HepG2 (cell line): ENCODE measurements at regions not wholly inside any gene's neighbourhood (a gene's known extent, or its start where the extent isn't known, plus 50 kb on each side); places are given as distances from the start of the nearest gene placed in this dataset.

ENCODE experiments used
- ATAC-seq: fragments of 200-7000 bp; cut with Tn5 transposase; 3 replicates; pipeline ENCODE4 v1.9.1; 2020; ENCODE audit warnings: mild to moderate bottlenecking, moderate library complexity
- BruUV-seq: library from RNA; stranded (reverse); fragments of 400-500 nt; replicated peaks from 2 replicates; lab custom pipeline; 2021; lab: Mats Ljungman, UMichigan
- CTCF ChIA-PET: fragments of 300-600 bp; formaldehyde crosslinking; extraction: SDS; loops from one replicate; lab custom pipeline; 2021; ENCODE audit warnings: low total read pairs, inconsistent platforms, low intra/inter-chr PET ratio; lab: Yijun Ruan, JAX
- POLR2A ChIA-PET: fragments of 350-600 bp; sonication (Branson Sonifier 250); formaldehyde crosslinking; loops from one replicate; lab custom pipeline; 2020; ENCODE audit warnings: antibody characterized with exemption, inconsistent platforms; lab: Yijun Ruan, JAX
- DNase-seq: peaks from one replicate; pipeline ENCODE4 v3.0.0-alpha.2; 2015; ENCODE audit warnings: low spot score
- FAIRE-seq: peaks from 3 replicates; lab custom pipeline; 2011; peaks lifted over from hg19 to GRCh38; lab: Jason Lieb, UNC
- H2AFZ ChIP-seq: one replicate; pipeline ENCODE4 v1.6.1; 2011; ENCODE audit warnings: low read length, inconsistent platforms
- H3K27ac ChIP-seq: fragments of 300-600 bp; 3 replicates; pipeline ENCODE4 v1.8.0; 2011; ENCODE audit warnings: mixed run types, mild to moderate bottlenecking, mixed read lengths, low read length, inconsistent platforms; ENCODE audit not compliant: insufficient read depth; ENCODE audit errors: extremely low read length
- H3K27me3 ChIP-seq, 2 experiments: fragments of 200-600 bp in 1 of 2; 2 replicates in 1 of 2; 3 replicates in 1 of 2; pipeline versions ENCODE4 v1.6.0 to v1.8.0; 2011; ENCODE audit warnings: low read length in 2 of 2, mild to moderate bottlenecking in 2 of 2, moderate library complexity in 2 of 2, inconsistent platforms in 1 of 2; ENCODE audit not compliant: insufficient read depth in 2 of 2, control insufficient read depth in 1 of 2
- H3K36me3 ChIP-seq, 2 experiments: fragments of 200-600 bp in 1 of 2; replicated peaks in 1 of 2; 2 replicates in 1 of 2; 3 replicates in 1 of 2; pipeline versions ENCODE4 v1.5.1 to v1.8.0; 2011; ENCODE audit warnings: low read length in 2 of 2, inconsistent platforms in 1 of 2; ENCODE audit not compliant: insufficient read depth in 2 of 2, control insufficient read depth in 1 of 2
- H3K4me1 ChIP-seq: 2 replicates; pipeline ENCODE4 v1.5.1; 2012; ENCODE audit warnings: low read length, inconsistent platforms; ENCODE audit not compliant: insufficient read depth
- H3K4me2 ChIP-seq: 2 replicates; pipeline ENCODE4 v1.6.0; 2011; ENCODE audit warnings: low read depth, low read length, inconsistent platforms
- H3K4me3 ChIP-seq, 3 experiments: fragments of 200-600 bp in 1 of 3; sonication (generic), shearing (Covaris generic) in 1 of 3; replicated peaks in 1 of 3; 2 replicates each; pipeline ENCODE4 v1.5.1; 2011 to 2016; ENCODE audit warnings: low read length in 3 of 3, inconsistent platforms in 2 of 3, low read depth in 2 of 3, mild to moderate bottlenecking in 2 of 3, control low read depth in 1 of 3, mixed read lengths in 1 of 3; ENCODE audit not compliant: insufficient read depth in 1 of 3
- H3K79me2 ChIP-seq: one replicate; pipeline ENCODE4 v1.6.1; 2011; ENCODE audit warnings: low read length, inconsistent platforms; ENCODE audit not compliant: insufficient read depth
- H3K9ac ChIP-seq: 2 replicates; pipeline ENCODE4 v1.6.0; 2011; ENCODE audit warnings: mild to moderate bottlenecking, low read depth, low read length, inconsistent platforms; ENCODE audit not compliant: insufficient read depth
- H3K9me3 ChIP-seq: 2 replicates; pipeline ENCODE4 v1.5.1; 2012; ENCODE audit warnings: mild to moderate bottlenecking, low read length
- H4K20me1 ChIP-seq: 2 replicates; pipeline ENCODE4 v1.6.0; 2011; ENCODE audit warnings: inconsistent platforms, mild to moderate bottlenecking, low read length, moderate library complexity; ENCODE audit not compliant: insufficient read depth
- ARNT ChIP-seq: fragments of 450-650 bp; IDR thresholded peaks from 2 replicates; pipeline ENCODE4 v1.6.1; 2017
- ELF3 ChIP-seq: IDR thresholded peaks from 2 replicates; pipeline ENCODE4 v1.6.1; 2016; ENCODE audit warnings: missing genetic modification reagents, missing compliant biosample characterization
- ETV6 ChIP-seq: sonication (generic); formaldehyde crosslinking; conservative IDR thresholded peaks from 2 replicates; pipeline ENCODE4 v1.4.0; 2020; ENCODE audit warnings: missing genetic modification reagents
- KAT2B ChIP-seq: fragments of 150-350 bp; IDR thresholded peaks from 2 replicates; pipeline ENCODE4 v1.6.1; 2014; ENCODE audit warnings: low read depth, low read length, borderline replicate concordance
- MTF1 ChIP-seq: sonication (generic); formaldehyde crosslinking; IDR thresholded peaks from 2 replicates; pipeline ENCODE4 v1.5.0; 2020; ENCODE audit warnings: missing genetic modification reagents
- NFIB ChIP-seq: sonication (generic); formaldehyde crosslinking; IDR thresholded peaks from 2 replicates; pipeline ENCODE4 v1.9.0; 2021; ENCODE audit warnings: missing genetic modification reagents, mild to moderate bottlenecking, borderline replicate concordance
- PAX8 ChIP-seq: sonication (generic); formaldehyde crosslinking; IDR thresholded peaks from 2 replicates; pipeline ENCODE4 v1.8.0; 2022; ENCODE audit warnings: mild to moderate bottlenecking, missing genetic modification reagents, borderline replicate concordance
- PHF20 ChIP-seq: sonication (generic); formaldehyde crosslinking; IDR thresholded peaks from 2 replicates; pipeline ENCODE4 v1.5.0; 2020; ENCODE audit warnings: mild to moderate bottlenecking, missing genetic modification reagents
- SKI ChIP-seq: fragments of 450-650 bp; IDR thresholded peaks from one replicate; pipeline ENCODE4 v1.6.1; 2018; ENCODE audit warnings: mild to moderate bottlenecking; ENCODE audit not compliant: partially characterized antibody
- SRSF1 ChIP-seq: fragments of 200-400 bp; formaldehyde crosslinking; optimal IDR thresholded peaks from 2 replicates; pipeline ENCODE3; 2017; ENCODE audit warnings: mild to moderate bottlenecking, low read depth, low read length, moderate library complexity
- TAF1 ChIP-seq: sonication (generic); formaldehyde crosslinking; IDR thresholded peaks from 2 replicates; pipeline ENCODE4 v1.4.0; 2020; ENCODE audit warnings: missing genetic modification reagents
- TARDBP ChIP-seq: sonication (generic); formaldehyde crosslinking; IDR thresholded peaks from 2 replicates; pipeline ENCODE4 v1.8.0; 2022; ENCODE audit warnings: mild to moderate bottlenecking, missing genetic modification reagents
- ZMAT3 ChIP-seq: sonication (generic); formaldehyde crosslinking; conservative IDR thresholded peaks from 2 replicates; pipeline ENCODE4 v1.7.0; 2021; ENCODE audit warnings: missing genetic modification reagents
- ZMYM2 ChIP-seq: sonication (generic); formaldehyde crosslinking; IDR thresholded peaks from 2 replicates; pipeline ENCODE4 v1.8.0; 2022; ENCODE audit warnings: mild to moderate bottlenecking, missing genetic modification reagents
- ZNF343 ChIP-seq: sonication (generic); formaldehyde crosslinking; IDR thresholded peaks from 2 replicates; pipeline ENCODE4 v1.4.0; 2020; ENCODE audit warnings: mild to moderate bottlenecking, missing genetic modification reagents
- ZNF737 ChIP-seq: sonication (generic); formaldehyde crosslinking; IDR thresholded peaks from 2 replicates; pipeline ENCODE4 v1.5.0; 2020; ENCODE audit warnings: missing genetic modification reagents, mild to moderate bottlenecking, borderline replicate concordance
- ZNF782 ChIP-seq: sonication (generic); formaldehyde crosslinking; IDR thresholded peaks from 2 replicates; pipeline ENCODE4 v1.4.0; 2020; ENCODE audit warnings: missing genetic modification reagents, mild to moderate bottlenecking, borderline replicate concordance
- WGBS: methylation state at CpG from one replicate; pipeline ENCODE4 v1.1.6; 2017; ENCODE audit warnings: low lambda C conversion rate; 5-methylcytosine and 5-hydroxymethylcytosine counted together
- in situ Hi-C: cut with HindIII; loops from 2 replicates; pipeline ENCODE4 v1.10.0; 2017; ENCODE audit warnings: low pct_unique_long_range_greater_than_20kb; ENCODE audit not compliant: extremely low pct_ligation_motif_present
- intact Hi-C: fragments of 100-400 bp; cut with micrococcal nuclease; formaldehyde crosslinking; loops from one replicate; pipeline ENCODE4 v1.10.0; 2022; ENCODE audit not compliant: unreplicated experiment
- TF ChIP-seq, protein P1 (sequence below): sonication (generic); formaldehyde crosslinking; IDR thresholded peaks from 2 replicates; pipeline ENCODE4 v1.5.0; 2020; ENCODE audit warnings: mild to moderate bottlenecking, missing genetic modification reagents
- TF ChIP-seq, protein P2 (sequence below): sonication (generic); formaldehyde crosslinking; IDR thresholded peaks from 2 replicates; pipeline ENCODE4 v1.4.0; 2020; ENCODE audit warnings: missing genetic modification reagents

DNA sequence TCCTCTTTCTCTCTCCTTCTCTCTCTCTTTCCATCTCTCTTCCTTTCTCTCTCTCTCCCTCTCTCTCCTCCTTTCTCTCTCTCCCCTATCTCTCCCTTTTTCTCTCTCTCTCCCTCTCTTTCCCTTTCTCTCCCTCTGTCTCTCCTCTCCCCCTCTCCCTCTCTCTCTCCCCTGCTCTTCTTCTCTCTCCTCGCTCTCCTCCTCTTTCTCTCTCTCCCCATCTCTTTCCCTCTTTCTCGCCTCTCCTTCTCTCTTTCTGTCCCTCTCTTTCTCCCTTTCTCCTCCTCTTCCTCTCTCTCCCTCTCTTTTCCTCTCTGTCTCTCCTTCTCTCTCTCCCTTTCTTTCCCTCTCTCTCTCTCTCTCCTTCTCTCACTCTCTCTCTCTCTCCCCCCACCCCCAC, 196.6 kb downstream of the UQCRFS1 start:
- CTCF ChIA-PET, result no interaction called here
- 6% methylated on average over 2 of the region's 2 CpGs for WGBS
- intact Hi-C loops, result no loop called here

DNA sequence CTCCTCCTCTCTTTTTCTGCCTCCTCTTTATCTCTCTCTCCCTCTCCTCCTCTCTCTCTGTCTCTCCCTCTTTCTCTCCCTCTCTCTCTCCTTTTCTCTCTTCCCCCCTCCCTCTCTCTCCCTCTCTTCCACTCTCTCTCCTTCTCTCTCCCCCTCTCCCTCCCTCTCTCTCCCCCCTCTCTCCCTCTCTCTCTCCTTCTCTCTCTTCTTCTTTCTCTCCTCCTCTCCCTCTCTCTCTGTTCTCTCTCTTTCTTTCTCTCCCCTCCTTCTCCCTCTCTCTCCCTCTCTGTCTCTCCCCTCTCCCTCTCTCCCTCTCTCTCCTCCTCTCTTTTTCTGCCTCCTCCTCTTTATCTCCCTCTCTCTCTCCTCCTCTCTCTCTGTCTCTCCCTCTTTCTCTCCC, 197.4 kb downstream of the UQCRFS1 start:
- FAIRE-seq (no peak), DNase-seq (no peak), ATAC-seq (no peak)
- in situ Hi-C loops (no loop called here), intact Hi-C loops (no loop called here)
- no TSS peak for BruUV-seq
- H3K4me3 ChIP-seq, result no peak overlapping the region
- no peak overlapping the region for H3K27ac ChIP-seq
- H3K27me3 ChIP-seq, result no peaks in the 10 kb centered on the region
- H3K4me1 ChIP-seq, result no peaks in the 10 kb centered on the region
- ChIA-PET CTCF (no interaction called here), POLR2A (no interaction called here)
- no peaks in the 10 kb centered on the region for H3K79me2 ChIP-seq
- H4K20me1 ChIP-seq, result no peaks in the 10 kb centered on the region
- H3K9me3 ChIP-seq, result no peaks in the 10 kb centered on the region
- no peak overlapping the region for H3K4me2 ChIP-seq
- no peak overlapping the region for H2AFZ ChIP-seq
- H3K36me3 ChIP-seq, result no peaks in the 10 kb centered on the region
- H3K9ac ChIP-seq, result no peak overlapping the region
- no peak for TF ChIP-seq PHF20
- TF ChIP-seq ZMYM2, result no peak
- TF ChIP-seq ZNF343 (CRISPR knock-in tag), result no peak
- TF ChIP-seq, protein P1, sequence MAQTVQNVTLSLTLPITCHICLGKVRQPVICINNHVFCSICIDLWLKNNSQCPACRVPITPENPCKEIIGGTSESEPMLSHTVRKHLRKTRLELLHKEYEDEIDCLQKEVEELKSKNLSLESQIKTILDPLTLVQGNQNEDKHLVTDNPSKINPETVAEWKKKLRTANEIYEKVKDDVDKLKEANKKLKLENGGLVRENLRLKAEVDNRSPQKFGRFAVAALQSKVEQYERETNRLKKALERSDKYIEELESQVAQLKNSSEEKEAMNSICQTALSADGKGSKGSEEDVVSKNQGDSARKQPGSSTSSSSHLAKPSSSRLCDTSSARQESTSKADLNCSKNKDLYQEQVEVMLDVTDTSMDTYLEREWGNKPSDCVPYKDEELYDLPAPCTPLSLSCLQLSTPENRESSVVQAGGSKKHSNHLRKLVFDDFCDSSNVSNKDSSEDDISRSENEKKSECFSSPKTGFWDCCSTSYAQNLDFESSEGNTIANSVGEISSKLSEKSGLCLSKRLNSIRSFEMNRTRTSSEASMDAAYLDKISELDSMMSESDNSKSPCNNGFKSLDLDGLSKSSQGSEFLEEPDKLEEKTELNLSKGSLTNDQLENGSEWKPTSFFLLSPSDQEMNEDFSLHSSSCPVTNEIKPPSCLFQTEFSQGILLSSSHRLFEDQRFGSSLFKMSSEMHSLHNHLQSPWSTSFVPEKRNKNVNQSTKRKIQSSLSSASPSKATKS, result no peak
- TF ChIP-seq, protein P2, sequence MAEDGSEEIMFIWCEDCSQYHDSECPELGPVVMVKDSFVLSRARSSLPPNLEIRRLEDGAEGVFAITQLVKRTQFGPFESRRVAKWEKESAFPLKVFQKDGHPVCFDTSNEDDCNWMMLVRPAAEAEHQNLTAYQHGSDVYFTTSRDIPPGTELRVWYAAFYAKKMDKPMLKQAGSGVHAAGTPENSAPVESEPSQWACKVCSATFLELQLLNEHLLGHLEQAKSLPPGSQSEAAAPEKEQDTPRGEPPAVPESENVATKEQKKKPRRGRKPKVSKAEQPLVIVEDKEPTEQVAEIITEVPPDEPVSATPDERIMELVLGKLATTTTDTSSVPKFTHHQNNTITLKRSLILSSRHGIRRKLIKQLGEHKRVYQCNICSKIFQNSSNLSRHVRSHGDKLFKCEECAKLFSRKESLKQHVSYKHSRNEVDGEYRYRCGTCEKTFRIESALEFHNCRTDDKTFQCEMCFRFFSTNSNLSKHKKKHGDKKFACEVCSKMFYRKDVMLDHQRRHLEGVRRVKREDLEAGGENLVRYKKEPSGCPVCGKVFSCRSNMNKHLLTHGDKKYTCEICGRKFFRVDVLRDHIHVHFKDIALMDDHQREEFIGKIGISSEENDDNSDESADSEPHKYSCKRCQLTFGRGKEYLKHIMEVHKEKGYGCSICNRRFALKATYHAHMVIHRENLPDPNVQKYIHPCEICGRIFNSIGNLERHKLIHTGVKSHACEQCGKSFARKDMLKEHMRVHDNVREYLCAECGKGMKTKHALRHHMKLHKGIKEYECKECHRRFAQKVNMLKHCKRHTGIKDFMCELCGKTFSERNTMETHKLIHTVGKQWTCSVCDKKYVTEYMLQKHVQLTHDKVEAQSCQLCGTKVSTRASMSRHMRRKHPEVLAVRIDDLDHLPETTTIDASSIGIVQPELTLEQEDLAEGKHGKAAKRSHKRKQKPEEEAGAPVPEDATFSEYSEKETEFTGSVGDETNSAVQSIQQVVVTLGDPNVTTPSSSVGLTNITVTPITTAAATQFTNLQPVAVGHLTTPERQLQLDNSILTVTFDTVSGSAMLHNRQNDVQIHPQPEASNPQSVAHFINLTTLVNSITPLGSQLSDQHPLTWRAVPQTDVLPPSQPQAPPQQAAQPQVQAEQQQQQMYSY (CRISPR knock-in tag), result no peak
- TF ChIP-seq NFIB, result no peak
- TF ChIP-seq PAX8, result no peak
- no peak for TF ChIP-seq TAF1
- TF ChIP-seq SRSF1, result no peak

More for the DNA sequence above, 196.6 kb downstream of the UQCRFS1 start:
- Histone ChIP-seq H3K9ac (no peak overlapping the region), H4K20me1 (no peaks in the 10 kb centered on the region), H2AFZ (no peak overlapping the region), H3K4me3 (no peak overlapping the region), H3K36me3 (no peaks in the 10 kb centered on the region), H3K79me2 (no peaks in the 10 kb centered on the region), H3K4me2 (no peak overlapping the region), H3K9me3 (no peaks in the 10 kb centered on the region), H3K27ac (no peak overlapping the region), H3K4me1 (no peaks in the 10 kb centered on the region), H3K27me3 (no peaks in the 10 kb centered on the region)
- no peak for ATAC-seq
- no TSS peak for BruUV-seq
- no peak for DNase-seq
- in situ Hi-C loops, result no loop called here
- no peak for TF ChIP-seq ZMAT3
- no peak for TF ChIP-seq ELF3 (CRISPR knock-in tag)
- no peak for TF ChIP-seq SKI
- TF ChIP-seq KAT2B, result no peak
- TF ChIP-seq ZNF737, result no peak
- TF ChIP-seq ZNF782 (CRISPR knock-in tag), result no peak
- no peak for TF ChIP-seq ARNT
- TF ChIP-seq MTF1 (CRISPR knock-in tag), result no peak
- TF ChIP-seq ETV6, result no peak
- TF ChIP-seq TARDBP, result no peak
- FAIRE-seq, result no peak
- POLR2A ChIA-PET, result no interaction called here
